ENCODE measurements at regions not wholly inside any gene's neighbourhood (a gene's known extent, or its start where the extent isn't known, plus 50 kb on each side); places are given as distances from the start of the nearest gene placed in this dataset.
"Not testable (repeated sequence)": the region's sequence is repeated elsewhere in the genome, so short reads cannot be mapped to it uniquely, and the experiment has no call there.

- H3K9me3 ChIP-seq, result no peaks in the 10 kb centered on the region
- no peak overlapping the region for H3K27ac ChIP-seq
- no peaks in the 10 kb centered on the region for H3K27me3 ChIP-seq
- no peaks in the 10 kb centered on the region for H3K4me1 ChIP-seq
- TF ChIP-seq, protein P1, sequence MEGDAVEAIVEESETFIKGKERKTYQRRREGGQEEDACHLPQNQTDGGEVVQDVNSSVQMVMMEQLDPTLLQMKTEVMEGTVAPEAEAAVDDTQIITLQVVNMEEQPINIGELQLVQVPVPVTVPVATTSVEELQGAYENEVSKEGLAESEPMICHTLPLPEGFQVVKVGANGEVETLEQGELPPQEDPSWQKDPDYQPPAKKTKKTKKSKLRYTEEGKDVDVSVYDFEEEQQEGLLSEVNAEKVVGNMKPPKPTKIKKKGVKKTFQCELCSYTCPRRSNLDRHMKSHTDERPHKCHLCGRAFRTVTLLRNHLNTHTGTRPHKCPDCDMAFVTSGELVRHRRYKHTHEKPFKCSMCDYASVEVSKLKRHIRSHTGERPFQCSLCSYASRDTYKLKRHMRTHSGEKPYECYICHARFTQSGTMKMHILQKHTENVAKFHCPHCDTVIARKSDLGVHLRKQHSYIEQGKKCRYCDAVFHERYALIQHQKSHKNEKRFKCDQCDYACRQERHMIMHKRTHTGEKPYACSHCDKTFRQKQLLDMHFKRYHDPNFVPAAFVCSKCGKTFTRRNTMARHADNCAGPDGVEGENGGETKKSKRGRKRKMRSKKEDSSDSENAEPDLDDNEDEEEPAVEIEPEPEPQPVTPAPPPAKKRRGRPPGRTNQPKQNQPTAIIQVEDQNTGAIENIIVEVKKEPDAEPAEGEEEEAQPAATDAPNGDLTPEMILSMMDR (IDR thresholded peaks at IDR 0.05), result no peak
- intact Hi-C loops (cut with DNase I), result no loop called here
- ATAC-seq (no peak), DNase-seq (no peak)
- H3K36me3 ChIP-seq, result no peaks in the 10 kb centered on the region
- no peak overlapping the region for H3K4me3 ChIP-seq
Measured at GRCh38 chr6:19569563-19569962, 267.6 kb upstream of the ID4 start.

DNA sequence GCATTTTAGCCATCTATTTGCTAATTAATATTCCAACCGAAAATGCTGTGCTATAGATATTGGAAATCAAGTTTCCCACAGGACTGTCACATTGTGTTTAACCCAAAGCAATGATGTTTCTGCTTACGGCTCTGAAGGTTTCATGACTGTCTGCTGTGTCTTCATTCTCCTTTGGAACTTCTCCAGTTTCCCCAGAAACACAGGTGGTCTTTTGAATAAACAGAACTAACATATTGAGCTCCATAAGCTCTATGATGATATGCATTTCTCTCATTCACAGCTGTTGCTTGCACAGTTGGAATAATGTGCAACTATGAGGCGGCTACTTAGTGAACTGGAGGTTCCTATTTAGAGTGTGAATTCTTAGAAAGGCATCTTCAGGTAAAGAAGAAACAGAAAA is 266.0 kb upstream of the ID4 start:
- no peak overlapping the region for H3K27ac ChIP-seq
- H3K27me3 ChIP-seq, result no peaks in the 10 kb centered on the region
- no peaks in the 10 kb centered on the region for H3K9me3 ChIP-seq
- no peak overlapping the region for H3K4me3 ChIP-seq
- H3K4me1 ChIP-seq, result no peaks in the 10 kb centered on the region
- no peak for ATAC-seq
- H3K36me3 ChIP-seq, result no peaks in the 10 kb centered on the region
- DNase-seq, result no peak
- intact Hi-C loops (cut with DNase I), result no loop called here
- TF ChIP-seq, protein P1 (IDR thresholded peaks at IDR 0.05), result no peak

GRCh38 chr6:19578481-19578880 is 258.7 kb upstream of the ID4 start:
- DNase-seq (no peak), ATAC-seq (no peak)
- intact Hi-C loops (cut with DNase I), result no loop called here
- no peaks in the 10 kb centered on the region for H3K9me3 ChIP-seq
- no peaks in the 10 kb centered on the region for H3K36me3 ChIP-seq
- no peaks in the 10 kb centered on the region for H3K27me3 ChIP-seq
- no peak overlapping the region for H3K4me3 ChIP-seq
- no peaks in the 10 kb centered on the region for H3K4me1 ChIP-seq
- no peak overlapping the region for H3K27ac ChIP-seq
- TF ChIP-seq, protein P1 (IDR thresholded peaks at IDR 0.05), result no peak

DNA sequence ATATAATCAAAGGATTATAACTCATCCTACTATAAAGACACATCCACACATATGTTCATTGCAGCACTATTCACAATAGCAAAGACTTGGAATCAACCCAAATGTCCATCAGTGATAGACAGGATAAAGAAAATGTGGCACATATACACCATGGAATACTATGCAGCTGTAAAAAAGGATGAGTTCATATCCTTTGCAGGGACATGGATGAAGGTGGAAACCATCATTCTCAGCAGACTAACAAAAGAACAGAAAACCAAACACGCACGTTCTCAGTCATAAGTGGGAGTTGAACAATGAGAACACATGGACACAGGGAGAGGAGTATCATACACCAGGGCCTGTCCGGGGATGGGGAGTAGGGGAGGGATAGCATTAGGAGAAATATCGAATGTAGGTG is 253.0 kb upstream of the ID4 start:
- H3K27me3 ChIP-seq; DNase-seq; ATAC-seq; H3K4me1 ChIP-seq; intact Hi-C loops (cut with DNase I); H3K27ac ChIP-seq; H3K9me3 ChIP-seq; H3K36me3 ChIP-seq; H3K4me3 ChIP-seq: not testable (repeated sequence)

DNA sequence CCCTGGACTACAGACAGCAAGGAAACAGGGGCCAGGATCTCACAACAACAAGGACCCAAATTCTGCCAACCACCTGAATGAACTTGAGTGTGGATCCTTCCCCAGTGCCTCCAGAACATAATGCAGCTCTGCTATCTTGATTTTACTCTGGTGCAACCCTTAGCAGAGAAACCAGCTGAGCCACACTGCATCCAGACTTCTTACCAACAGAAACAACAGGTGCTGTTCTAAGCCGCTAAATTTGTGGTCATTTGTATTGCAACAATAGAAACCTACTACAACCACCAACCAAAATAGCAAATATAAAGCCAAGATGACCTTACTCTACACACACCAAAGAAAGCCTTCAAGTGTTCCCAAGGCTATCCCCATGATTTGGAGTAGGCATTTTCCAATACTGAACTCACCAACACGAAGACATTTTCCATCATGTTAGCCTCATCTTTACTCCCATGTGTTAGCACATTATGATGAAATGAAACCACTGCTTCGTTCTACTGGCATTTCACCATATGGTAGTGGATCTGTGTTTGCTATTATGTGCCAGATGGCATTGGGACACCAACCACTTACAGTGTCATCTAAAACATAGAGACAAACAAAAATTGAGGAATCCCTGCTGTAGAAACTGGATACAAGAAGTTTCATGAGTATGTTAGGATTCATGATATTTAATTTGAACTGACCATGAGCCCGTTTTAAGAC is 249.8 kb upstream of the ID4 start:
- Histone ChIP-seq H3K27ac (no peak overlapping the region), H3K9me3 (no peaks in the 10 kb centered on the region), H3K36me3 (no peaks in the 10 kb centered on the region), H3K4me3 (no peak overlapping the region), H3K27me3 (no peaks in the 10 kb centered on the region), H3K4me1 (no peaks in the 10 kb centered on the region)
- ATAC-seq, result no peak
- intact Hi-C loops (cut with DNase I), result no loop called here
- no peak for DNase-seq
- TF ChIP-seq, protein P1 (IDR thresholded peaks at IDR 0.05), result no peak

DNA sequence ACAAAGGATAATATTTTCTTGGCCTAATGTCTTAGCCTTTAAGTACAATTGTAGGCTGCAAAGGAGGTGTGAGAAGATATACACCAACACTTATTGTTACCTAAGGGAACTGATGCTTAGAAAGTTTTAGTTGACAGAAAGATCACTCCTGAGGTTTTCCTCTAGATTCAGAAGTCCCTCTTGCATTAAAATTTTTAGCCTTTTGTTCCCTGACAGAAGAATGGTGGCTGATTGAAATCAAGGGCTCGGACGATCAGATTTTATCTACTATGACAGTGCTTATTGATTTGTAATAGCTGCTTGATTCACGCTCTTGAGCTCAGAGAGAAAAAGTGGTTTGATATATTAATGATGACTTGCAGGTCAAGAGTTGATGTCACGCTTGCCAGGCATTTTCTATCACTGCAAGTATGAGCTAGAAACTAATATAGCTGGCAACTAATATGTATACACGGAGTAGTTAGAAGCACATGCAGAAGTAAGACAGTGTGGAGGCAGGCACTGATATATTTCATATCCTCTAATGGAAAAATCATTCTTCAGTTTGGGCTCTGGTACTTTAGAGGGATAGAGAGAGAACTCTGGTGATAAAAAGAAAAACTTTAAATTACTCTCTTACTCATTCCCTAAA is 246.6 kb upstream of the ID4 start:
- H3K4me1 ChIP-seq, result no peaks in the 10 kb centered on the region
- no peaks in the 10 kb centered on the region for H3K36me3 ChIP-seq
- no peak overlapping the region for H3K27ac ChIP-seq
- H3K4me3 ChIP-seq, result no peak overlapping the region
- no peak for ATAC-seq
- H3K27me3 ChIP-seq, result no peaks in the 10 kb centered on the region
- H3K9me3 ChIP-seq, result no peaks in the 10 kb centered on the region
- DNase-seq, result no peak
- intact Hi-C loops (cut with DNase I), result no loop called here
- TF ChIP-seq, protein P1 (IDR thresholded peaks at IDR 0.05), result no peak
